ENCODE measurements at regions not wholly inside any gene's neighbourhood (a gene's known extent, or its start where the extent isn't known, plus 50 kb on each side); places are given as distances from the start of the nearest gene placed in this dataset.
"Not testable (repeated sequence)": the region's sequence is repeated elsewhere in the genome, so short reads cannot be mapped to it uniquely, and the experiment has no call there.

DNA sequence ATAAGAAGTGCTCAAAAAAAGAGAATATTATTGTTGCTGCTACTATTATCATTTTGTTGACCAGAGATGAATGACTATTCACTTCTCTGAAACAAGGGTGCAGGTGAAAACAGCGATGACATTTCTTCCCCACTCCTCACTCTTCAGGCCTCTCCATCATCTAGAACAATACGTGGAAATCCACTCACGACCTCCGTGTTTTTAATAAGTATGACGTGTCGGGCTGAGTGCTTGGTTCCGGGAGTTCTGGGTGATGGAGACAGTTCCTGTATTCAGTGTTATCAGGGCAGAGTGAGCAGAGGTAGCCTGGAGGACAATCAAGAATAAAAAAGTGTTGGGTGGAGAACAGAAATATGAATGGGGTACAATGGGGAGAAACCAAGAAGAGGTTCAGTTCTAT is 130.0 kb upstream of the ZNF217 start:
- Histone ChIP-seq H3K4me3 (no peak overlapping the region), H3K36me3 (no peaks in the 10 kb centered on the region), H3K27ac (no peak overlapping the region), H3K9me3 (no peaks in the 10 kb centered on the region), H3K4me1 (no peaks in the 10 kb centered on the region), H3K27me3 (no peaks in the 10 kb centered on the region)
- TF ChIP-seq, protein P1, sequence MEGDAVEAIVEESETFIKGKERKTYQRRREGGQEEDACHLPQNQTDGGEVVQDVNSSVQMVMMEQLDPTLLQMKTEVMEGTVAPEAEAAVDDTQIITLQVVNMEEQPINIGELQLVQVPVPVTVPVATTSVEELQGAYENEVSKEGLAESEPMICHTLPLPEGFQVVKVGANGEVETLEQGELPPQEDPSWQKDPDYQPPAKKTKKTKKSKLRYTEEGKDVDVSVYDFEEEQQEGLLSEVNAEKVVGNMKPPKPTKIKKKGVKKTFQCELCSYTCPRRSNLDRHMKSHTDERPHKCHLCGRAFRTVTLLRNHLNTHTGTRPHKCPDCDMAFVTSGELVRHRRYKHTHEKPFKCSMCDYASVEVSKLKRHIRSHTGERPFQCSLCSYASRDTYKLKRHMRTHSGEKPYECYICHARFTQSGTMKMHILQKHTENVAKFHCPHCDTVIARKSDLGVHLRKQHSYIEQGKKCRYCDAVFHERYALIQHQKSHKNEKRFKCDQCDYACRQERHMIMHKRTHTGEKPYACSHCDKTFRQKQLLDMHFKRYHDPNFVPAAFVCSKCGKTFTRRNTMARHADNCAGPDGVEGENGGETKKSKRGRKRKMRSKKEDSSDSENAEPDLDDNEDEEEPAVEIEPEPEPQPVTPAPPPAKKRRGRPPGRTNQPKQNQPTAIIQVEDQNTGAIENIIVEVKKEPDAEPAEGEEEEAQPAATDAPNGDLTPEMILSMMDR (IDR thresholded peaks at IDR 0.05 in 4 of 5, conservative IDR thresholded peaks at IDR 0.05 in 1 of 5), result no peak
- no peak for TF ChIP-seq POLR2A (IDR thresholded peaks at IDR 0.05)
- DNase-seq (no peak), ATAC-seq (no peak)
- intact Hi-C loops (cut with DNase I; ENCODE audit: low total_unique reads), result no loop called here
- in situ Hi-C loops (cut with MboI; ENCODE audit: low sequenced_read_pairs in 4 of 4), result no loop called here

DNA sequence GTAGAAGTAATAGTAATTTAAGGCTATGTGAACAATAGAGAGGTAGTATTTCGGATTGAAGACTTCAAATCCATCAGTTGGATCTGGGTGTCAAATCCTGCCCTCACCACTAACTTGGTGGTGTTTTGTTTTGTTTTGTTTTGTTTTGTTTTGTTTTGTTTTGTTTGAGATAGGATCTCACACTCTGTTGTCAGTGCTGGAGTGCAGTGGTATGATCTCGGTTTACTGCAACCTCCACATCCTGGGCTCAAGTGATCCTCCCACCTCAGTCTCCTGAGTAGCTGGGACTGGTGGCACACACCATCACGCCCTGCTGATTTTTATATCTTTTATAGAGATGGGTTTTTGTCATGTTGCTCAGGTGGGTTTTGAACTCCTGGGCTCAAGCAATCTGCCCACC is 129.4 kb upstream of the ZNF217 start:
- TF ChIP-seq POLR2A (IDR thresholded peaks at IDR 0.05), result no peak
- TF ChIP-seq, protein P1 (IDR thresholded peaks at IDR 0.05 in 4 of 5, conservative IDR thresholded peaks at IDR 0.05 in 1 of 5), result no peak
- ATAC-seq, result no peak
- no peaks in the 10 kb centered on the region for H3K36me3 ChIP-seq
- H3K27ac ChIP-seq, result no peak overlapping the region
- no peaks in the 10 kb centered on the region for H3K9me3 ChIP-seq
- DNase-seq, result no peak
- no peaks in the 10 kb centered on the region for H3K4me1 ChIP-seq
- intact Hi-C loops (cut with DNase I; ENCODE audit: low total_unique reads), result no loop called here
- H3K4me3 ChIP-seq, result no peak overlapping the region
- in situ Hi-C loops (cut with MboI; ENCODE audit: low sequenced_read_pairs in 4 of 4), result no loop called here
- H3K27me3 ChIP-seq, result no peaks in the 10 kb centered on the region

DNA sequence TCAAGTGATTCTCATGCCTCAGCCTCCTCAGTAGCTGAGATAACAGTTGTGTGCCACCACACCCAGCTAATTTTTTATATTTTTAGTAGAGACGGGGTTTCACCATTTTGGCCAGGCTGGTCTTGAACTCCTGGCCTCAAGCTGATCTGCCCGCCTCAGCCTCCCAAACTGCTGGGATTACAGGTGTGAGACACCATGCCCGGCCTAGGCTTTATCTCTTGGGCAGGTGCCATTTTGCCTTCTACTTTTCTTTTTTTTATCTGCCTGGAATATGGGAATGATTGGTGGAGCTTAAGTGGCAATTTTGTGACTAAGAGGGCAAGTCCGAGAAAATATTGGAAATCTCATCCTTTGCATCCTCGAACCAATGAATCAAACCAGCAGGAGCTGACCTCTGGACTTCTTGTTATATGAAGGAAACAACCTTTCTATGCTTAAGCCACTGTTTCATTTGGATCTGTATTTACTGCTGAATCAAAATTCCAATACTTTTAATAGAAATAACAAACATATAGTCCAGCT is 128.9 kb upstream of the ZNF217 start:
- TF ChIP-seq, protein P1 (IDR thresholded peaks at IDR 0.05 in 4 of 5, conservative IDR thresholded peaks at IDR 0.05 in 1 of 5), result no peak
- Histone ChIP-seq H3K4me3 (no peak overlapping the region), H3K27me3 (no peaks in the 10 kb centered on the region), H3K4me1 (no peaks in the 10 kb centered on the region), H3K9me3 (no peaks in the 10 kb centered on the region), H3K27ac (no peak overlapping the region), H3K36me3 (no peaks in the 10 kb centered on the region)
- DNase-seq (no peak), ATAC-seq (no peak)
- intact Hi-C loops (cut with DNase I; ENCODE audit: low total_unique reads) (no loop called here), in situ Hi-C loops (cut with MboI; ENCODE audit: low sequenced_read_pairs in 4 of 4) (no loop called here)

DNA sequence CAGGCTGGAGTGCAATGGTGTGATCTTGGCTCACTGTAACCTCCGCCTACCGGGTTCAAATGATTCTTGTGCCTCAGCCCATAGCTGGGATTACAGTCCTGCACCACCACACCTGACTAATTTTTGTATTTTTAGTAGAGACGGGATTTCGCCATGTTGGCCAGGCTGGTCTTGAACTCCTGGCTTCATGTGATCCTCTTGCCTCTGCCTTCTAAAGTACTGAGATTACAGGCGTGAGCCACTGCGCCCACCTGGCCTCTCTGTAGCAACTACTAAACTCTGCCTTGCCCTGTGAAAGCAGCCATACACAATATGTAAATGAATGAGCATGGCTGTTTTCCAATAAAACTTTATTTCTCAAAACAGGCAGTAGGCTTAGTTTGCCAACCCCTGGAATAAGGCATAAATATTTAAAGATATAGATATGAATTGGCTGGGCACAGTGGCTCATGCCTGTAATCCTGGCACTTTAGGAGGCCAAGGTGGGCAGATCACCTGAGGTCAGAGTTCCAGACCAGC is 127.9 kb upstream of the ZNF217 start:
- in situ Hi-C loops (cut with MboI; ENCODE audit: low sequenced_read_pairs in 4 of 4), result not testable (repeated sequence)

DNA sequence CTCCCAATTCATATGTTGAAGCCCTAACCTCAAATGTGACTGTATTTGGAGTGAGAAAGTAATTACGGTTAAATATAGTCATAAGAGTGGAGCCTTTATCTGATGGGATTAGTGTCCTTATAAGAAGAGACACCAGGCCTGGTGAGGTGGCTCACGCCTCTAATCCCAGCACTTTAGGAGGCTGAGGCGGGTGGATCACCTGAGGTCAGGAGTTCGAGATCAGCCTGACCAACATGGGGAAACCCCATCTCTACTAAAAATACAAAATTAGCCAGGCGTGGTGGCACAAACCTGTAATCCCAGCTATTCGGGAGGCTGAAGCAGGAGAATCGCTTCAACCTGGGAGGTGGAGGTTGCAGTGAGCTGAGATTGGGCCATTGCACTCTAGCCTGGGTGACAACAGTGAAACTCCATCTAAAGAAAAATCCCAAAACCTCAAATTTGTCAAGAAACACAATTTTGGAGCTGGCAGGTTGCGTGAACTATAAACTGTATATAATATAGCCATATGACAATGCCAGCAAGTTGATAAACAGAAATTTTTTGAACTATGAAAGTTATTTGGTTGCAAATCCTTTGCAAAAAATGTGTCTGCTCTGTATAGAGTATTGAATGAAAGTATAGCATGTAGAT is 125.6 kb upstream of the ZNF217 start:
- ATAC-seq; DNase-seq; H3K36me3 ChIP-seq; H3K9me3 ChIP-seq; intact Hi-C loops (cut with DNase I; ENCODE audit: low total_unique reads); H3K4me3 ChIP-seq; H3K27ac ChIP-seq; H3K4me1 ChIP-seq; H3K27me3 ChIP-seq; in situ Hi-C loops (cut with MboI; ENCODE audit: low sequenced_read_pairs in 4 of 4): not testable (repeated sequence)

More for the DNA sequence above, 127.9 kb upstream of the ZNF217 start:
- intact Hi-C loops (cut with DNase I; ENCODE audit: low total_unique reads); H3K27me3 ChIP-seq; H3K27ac ChIP-seq; DNase-seq; H3K4me1 ChIP-seq; H3K4me3 ChIP-seq; ATAC-seq; H3K36me3 ChIP-seq; H3K9me3 ChIP-seq: not testable (repeated sequence)

Data from gastrocnemius medialis (tissue), 4 donors.